ENCODE measurements at regions not wholly inside any gene's neighbourhood (a gene's known extent, or its start where the extent isn't known, plus 50 kb on each side); places are given as distances from the start of the nearest gene placed in this dataset.

- no peaks in the 10 kb centered on the region for H3K36me3 ChIP-seq
- no peak overlapping the region for H3K4me2 ChIP-seq
- H3K27ac ChIP-seq = no peak overlapping the region
- H3K27me3 ChIP-seq = no peaks in the 10 kb centered on the region
- no peaks in the 10 kb centered on the region for H4K20me1 ChIP-seq
- no peak for TF ChIP-seq Cebpa-rat (IDR thresholded peaks at IDR 0.05)
- no peaks in the 10 kb centered on the region for H3K9me3 ChIP-seq (replicated peaks in 1 of 11)
- no peak overlapping the region for H3K9ac ChIP-seq
- H3K4me1 ChIP-seq = no peaks in the 10 kb centered on the region
- no peak overlapping the region for H3K4me3 ChIP-seq
Observed at GRCh38 chr2:58803192-58803591, 562.1 kb upstream of the FANCL start.

GRCh38 chr2:58800881-58801280 lies 559.8 kb upstream of the FANCL start:
- H3K36me3 ChIP-seq = no peaks in the 10 kb centered on the region
- no peaks in the 10 kb centered on the region for H3K27me3 ChIP-seq
- no peak overlapping the region for H3K4me2 ChIP-seq
- H4K20me1 ChIP-seq = no peaks in the 10 kb centered on the region
- no peak overlapping the region for H3K9ac ChIP-seq
- H3K4me1 ChIP-seq = no peaks in the 10 kb centered on the region
- no peak overlapping the region for H3K27ac ChIP-seq
- H3K4me3 ChIP-seq = no peak overlapping the region
- no peaks in the 10 kb centered on the region for H3K9me3 ChIP-seq (replicated peaks in 1 of 11)
- TF ChIP-seq Cebpa-rat (IDR thresholded peaks at IDR 0.05) = no peak

- H3K4me1 ChIP-seq = no peaks in the 10 kb centered on the region
- H3K4me2 ChIP-seq = no peak overlapping the region
- H3K27ac ChIP-seq = no peak overlapping the region
- H3K36me3 ChIP-seq = no peaks in the 10 kb centered on the region
- H3K9me3 ChIP-seq (replicated peaks in 1 of 11) = no peaks in the 10 kb centered on the region
- H3K9ac ChIP-seq = no peak overlapping the region
- no peak overlapping the region for H3K4me3 ChIP-seq
- TF ChIP-seq Cebpa-rat (IDR thresholded peaks at IDR 0.05) = no peak
- no peaks in the 10 kb centered on the region for H4K20me1 ChIP-seq
- H3K27me3 ChIP-seq = no peaks in the 10 kb centered on the region
Observed at GRCh38 chr2:58798676-58799208, 557.6 kb upstream of the FANCL start.

GRCh38 chr2:58796239-58796910 lies 555.2 kb upstream of the FANCL start:
- Histone ChIP-seq H3K4me2 (no peak overlapping the region), H3K4me3 (no peak overlapping the region), H4K20me1 (no peaks in the 10 kb centered on the region), H3K27me3 (no peaks in the 10 kb centered on the region), H3K9me3 (replicated peaks in 1 of 11) (no peaks in the 10 kb centered on the region), H3K36me3 (no peaks in the 10 kb centered on the region), H3K9ac (no peak overlapping the region), H3K27ac (no peak overlapping the region), H3K4me1 (no peaks in the 10 kb centered on the region)
- no peak for TF ChIP-seq Cebpa-rat (IDR thresholded peaks at IDR 0.05)

- H3K4me3 ChIP-seq = no peak overlapping the region
- TF ChIP-seq Cebpa-rat (IDR thresholded peaks at IDR 0.05) = no peak
- no peaks in the 10 kb centered on the region for H3K27me3 ChIP-seq
- H3K27ac ChIP-seq = no peak overlapping the region
- H3K9ac ChIP-seq = no peak overlapping the region
- no peaks in the 10 kb centered on the region for H3K36me3 ChIP-seq
- no peak overlapping the region for H3K4me2 ChIP-seq
- no peaks in the 10 kb centered on the region for H4K20me1 ChIP-seq
- no peaks in the 10 kb centered on the region for H3K9me3 ChIP-seq (replicated peaks in 1 of 11)
- no peaks in the 10 kb centered on the region for H3K4me1 ChIP-seq
Observed at GRCh38 chr2:58794916-58795315, 553.8 kb upstream of the FANCL start.

GRCh38 chr2:58794103-58794502 lies 553.0 kb upstream of the FANCL start:
- no peak for TF ChIP-seq Cebpa-rat (IDR thresholded peaks at IDR 0.05)
- no peak overlapping the region for H3K4me3 ChIP-seq
- no peaks in the 10 kb centered on the region for H3K27me3 ChIP-seq
- H4K20me1 ChIP-seq = no peaks in the 10 kb centered on the region
- H3K36me3 ChIP-seq = no peaks in the 10 kb centered on the region
- no peak overlapping the region for H3K27ac ChIP-seq
- no peaks in the 10 kb centered on the region for H3K9me3 ChIP-seq (replicated peaks in 1 of 11)
- no peak overlapping the region for H3K9ac ChIP-seq
- no peak overlapping the region for H3K4me2 ChIP-seq
- no peaks in the 10 kb centered on the region for H3K4me1 ChIP-seq

- Histone ChIP-seq H3K4me3 (no peak overlapping the region), H3K27ac (no peak overlapping the region), H3K9me3 (replicated peaks in 1 of 11) (no peaks in the 10 kb centered on the region), H3K4me1 (no peaks in the 10 kb centered on the region), H3K36me3 (no peaks in the 10 kb centered on the region), H3K4me2 (no peak overlapping the region), H4K20me1 (no peaks in the 10 kb centered on the region), H3K27me3 (no peaks in the 10 kb centered on the region), H3K9ac (no peak overlapping the region)
- no peak for TF ChIP-seq Cebpa-rat (IDR thresholded peaks at IDR 0.05)
Observed at GRCh38 chr2:58788402-58788801, 547.3 kb upstream of the FANCL start.

- Histone ChIP-seq H3K27me3 (no peaks in the 10 kb centered on the region), H3K4me1 (peaks cover 0 to 1% (median 0%) of the 10 kb centered on the region in 10 experiments; a peak in 3 of 20 replicates), H4K20me1 (no peaks in the 10 kb centered on the region), H3K36me3 (no peaks in the 10 kb centered on the region), H3K9me3 (replicated peaks in 1 of 11) (no peaks in the 10 kb centered on the region), H3K9ac (no peak overlapping the region), H3K4me3 (no peak overlapping the region), H3K4me2 (no peak overlapping the region), H3K27ac (no peak overlapping the region)
- TF ChIP-seq Cebpa-rat (IDR thresholded peaks at IDR 0.05) = no peak
Observed at GRCh38 chr2:58770846-58771245, 529.7 kb upstream of the FANCL start.

- H3K4me1 ChIP-seq = peaks cover 2 to 11% (median 4%) of the 10 kb centered on the region in 10 experiments; a peak in 16 of 20 replicates
- H4K20me1 ChIP-seq = no peaks in the 10 kb centered on the region
- no peaks in the 10 kb centered on the region for H3K36me3 ChIP-seq
- no peak for TF ChIP-seq Cebpa-rat (IDR thresholded peaks at IDR 0.05)
- no peak overlapping the region for H3K4me3 ChIP-seq
- H3K27me3 ChIP-seq = no peaks in the 10 kb centered on the region
- H3K9me3 ChIP-seq (replicated peaks in 1 of 11) = no peaks in the 10 kb centered on the region
- no peak overlapping the region for H3K4me2 ChIP-seq
- no peak overlapping the region for H3K9ac ChIP-seq
- no peak overlapping the region for H3K27ac ChIP-seq
Observed at GRCh38 chr2:58769864-58770234, 528.7 kb upstream of the FANCL start.

GRCh38 chr2:58769111-58769863 lies 528.2 kb upstream of the FANCL start:
- Histone ChIP-seq H3K27me3 (no peaks in the 10 kb centered on the region), H3K4me2 (no peak overlapping the region), H3K9me3 (replicated peaks in 1 of 11) (no peaks in the 10 kb centered on the region), H3K4me1 (peaks cover 6 to 17% (median 10%) of the 10 kb centered on the region in 10 experiments; a peak in 16 of 20 replicates), H3K9ac (no peak overlapping the region), H3K36me3 (no peaks in the 10 kb centered on the region), H3K27ac (no peak overlapping the region), H4K20me1 (no peaks in the 10 kb centered on the region), H3K4me3 (no peak overlapping the region)
- TF ChIP-seq Cebpa-rat (IDR thresholded peaks at IDR 0.05) = no peak
